ENCODE measurements at regions not wholly inside any gene's neighbourhood (a gene's known extent, or its start where the extent isn't known, plus 50 kb on each side); places are given as distances from the start of the nearest gene placed in this dataset.
"Not testable (repeated sequence)": the region's sequence is repeated elsewhere in the genome, so short reads cannot be mapped to it uniquely, and the experiment has no call there.

DNA sequence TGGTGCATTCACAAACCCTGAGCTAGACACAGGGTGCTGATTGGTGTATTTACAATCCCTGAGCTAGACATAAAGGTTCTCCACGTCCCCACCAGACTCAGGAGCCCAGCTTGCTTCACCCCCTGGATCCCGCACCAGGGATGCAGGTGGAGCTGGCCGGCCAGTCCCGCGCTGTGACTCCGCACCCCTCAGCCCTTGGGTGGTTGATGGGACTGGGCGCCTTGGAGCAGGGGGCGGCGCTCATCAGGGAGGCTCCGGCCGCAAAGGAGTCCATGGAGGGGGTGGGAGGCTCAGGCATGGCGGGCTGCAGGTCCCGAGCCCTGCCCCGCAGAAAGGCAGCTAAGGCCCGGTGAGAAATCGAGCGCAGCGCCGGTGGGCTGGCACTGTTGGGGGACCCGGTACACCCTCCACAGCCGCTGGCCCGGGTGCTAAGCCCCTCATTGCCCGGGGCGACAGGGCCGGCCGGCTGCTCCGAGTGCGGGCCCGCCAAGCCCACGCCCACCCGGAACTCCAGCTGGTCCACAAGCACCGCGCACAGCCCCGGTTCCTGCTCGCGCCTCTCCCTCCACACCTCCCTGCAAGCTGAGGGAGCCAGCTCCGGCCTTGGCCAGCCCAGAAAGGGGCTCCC is 167.6 kb downstream of the VEGFC start:
- DNase-seq (ENCODE audit: low spot score); FAIRE-seq: not testable (repeated sequence)

DNA sequence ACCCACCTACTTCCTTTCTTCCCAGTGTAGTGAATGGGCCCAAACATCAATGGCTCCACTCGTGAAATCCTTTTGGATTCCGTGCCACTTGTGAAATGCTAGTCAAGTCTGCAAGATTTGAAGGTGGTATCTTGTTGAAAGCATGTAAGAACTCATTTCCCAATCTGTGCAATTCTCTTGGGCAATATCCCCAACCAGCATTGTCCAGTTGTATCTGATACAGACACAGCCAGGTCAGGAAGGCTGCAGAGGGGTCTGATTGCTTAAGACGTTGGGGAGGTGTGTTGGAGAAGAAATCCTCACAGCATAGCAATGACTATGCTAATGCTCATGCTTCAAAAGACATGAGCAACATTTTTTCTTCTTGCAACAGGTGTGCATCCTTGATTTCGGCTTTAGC is 164.8 kb downstream of the VEGFC start:
- DNase-seq (ENCODE audit: low spot score) (no peak), FAIRE-seq (no peak)

DNA sequence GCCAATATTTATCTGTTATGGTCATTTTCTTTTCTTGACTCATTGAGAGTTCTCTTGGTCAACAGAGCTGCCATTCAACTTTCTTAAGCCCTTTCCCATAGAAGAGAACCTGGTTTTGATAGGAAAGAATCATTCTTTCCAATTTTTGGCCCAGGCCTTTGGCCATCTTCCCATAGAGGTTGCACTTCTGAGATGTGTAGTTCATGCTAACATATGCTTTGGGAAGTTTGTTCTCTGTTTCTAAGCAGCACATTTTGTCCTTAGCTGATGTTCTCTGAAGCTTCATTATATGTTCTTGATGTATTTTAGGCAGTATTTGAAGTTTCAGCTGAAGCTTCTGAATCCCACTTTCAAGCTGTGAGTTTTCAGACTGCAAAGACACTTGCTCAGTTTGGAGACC is 161.1 kb downstream of the VEGFC start:
- FAIRE-seq, result no peak

More for the DNA sequence above, 161.1 kb downstream of the VEGFC start:
- DNase-seq (ENCODE audit: low spot score), result no peak

Measured in urothelium cell line (cell line).